Forelimb muscle (tissue), 1 donor: ENCODE measurements at regions not wholly inside any gene's neighbourhood (a gene's known extent, or its start where the extent isn't known, plus 50 kb on each side); places are given as distances from the start of the nearest gene placed in this dataset.

Experiments
- DNase-seq: peaks from one replicate; pipeline ENCODE4 v3.0.0-alpha.2; 2013; ENCODE audit warnings: low read depth

- no peak for DNase-seq
These were observed 252.3 kb downstream of the LY86 start for GRCh38 chr6:6840831-6841291.

GRCh38 chr6:6841571-6841970, 253.1 kb downstream of the LY86 start:
- no peak for DNase-seq

DNA sequence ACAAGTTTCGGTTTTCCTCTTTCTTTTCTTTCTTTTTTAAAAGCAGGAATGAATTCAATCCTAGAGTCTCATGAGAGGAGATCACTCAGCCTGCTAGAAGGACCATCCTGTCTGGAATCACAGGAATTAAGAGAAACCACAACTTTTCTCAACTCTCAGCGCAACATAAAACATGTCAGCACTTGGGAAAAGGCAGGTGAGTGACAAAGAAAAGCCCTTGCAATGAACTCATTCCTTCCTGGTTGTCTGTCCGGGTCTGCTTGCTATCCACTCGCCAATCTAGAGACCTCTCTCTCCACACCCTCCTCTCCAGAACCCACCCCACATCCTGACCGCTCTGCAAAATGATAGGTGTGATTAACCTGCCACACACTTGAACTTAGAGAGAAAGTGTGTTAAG, 253.8 kb downstream of the LY86 start:
- no peak for DNase-seq

GRCh38 chr6:6843057-6843627, 254.6 kb downstream of the LY86 start:
- no peak for DNase-seq

- DNase-seq, result no peak
These were observed 255.3 kb downstream of the LY86 start for GRCh38 chr6:6843777-6844176.

- no peak for DNase-seq
These were observed 256.0 kb downstream of the LY86 start for GRCh38 chr6:6844530-6844929.

GRCh38 chr6:6845603-6846002, 257.1 kb downstream of the LY86 start:
- no peak for DNase-seq

GRCh38 chr6:6847591-6847990, 259.1 kb downstream of the LY86 start:
- DNase-seq, result no peak

- no peak for DNase-seq
These were observed 256.5 kb upstream of the RREB1 start for GRCh38 chr6:6851059-6851948.

GRCh38 chr6:6851949-6852261, 255.9 kb upstream of the RREB1 start:
- no peak for DNase-seq

DNA sequence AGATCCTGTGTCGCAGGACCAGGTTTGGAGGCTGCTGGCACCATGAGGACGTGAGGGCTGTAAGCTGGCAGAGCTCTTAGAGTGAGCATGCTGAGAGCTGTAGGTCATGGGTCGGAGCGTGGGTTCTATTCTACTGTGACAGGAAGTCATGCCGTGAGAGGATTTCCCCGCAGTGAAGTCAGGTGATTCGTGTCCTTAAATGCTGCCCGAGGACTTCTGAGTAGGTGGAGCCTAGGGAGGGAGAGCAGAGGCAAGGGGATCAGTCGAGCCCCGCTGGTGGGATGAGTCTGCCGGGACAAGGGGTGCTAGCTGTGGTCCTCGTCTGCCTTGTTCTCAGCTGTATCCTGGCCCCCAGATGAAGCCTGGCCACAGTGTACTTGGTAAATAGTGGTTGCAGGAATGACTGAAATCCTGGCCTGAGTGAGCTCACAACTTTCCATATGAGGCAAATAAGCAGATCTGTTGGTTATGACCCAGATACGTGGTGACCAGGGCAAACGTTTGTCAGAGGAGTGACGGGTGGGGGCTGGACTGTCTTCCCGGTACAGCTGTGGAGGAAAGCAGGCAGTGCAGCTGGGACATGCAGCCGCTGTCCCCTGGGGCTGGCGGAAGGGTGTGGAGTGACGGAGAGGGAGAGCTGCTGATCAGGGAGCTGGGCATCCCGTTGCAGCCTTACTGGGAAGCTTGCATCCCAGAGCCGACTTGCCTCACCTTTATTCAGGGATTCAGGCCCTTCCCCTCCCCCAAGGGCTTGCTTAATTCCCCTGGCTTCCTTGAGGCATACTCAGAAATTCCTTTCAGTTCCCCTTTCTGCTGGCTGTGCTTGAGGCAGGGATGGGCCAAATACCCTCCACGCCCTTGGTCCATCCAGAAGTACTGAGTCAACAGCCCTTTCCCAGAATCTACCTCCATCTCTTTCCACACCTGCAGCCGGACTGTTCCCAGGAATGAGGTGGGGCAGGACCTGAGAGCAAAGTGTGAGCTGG, 250.9 kb upstream of the RREB1 start:
- no peak for DNase-seq

DNA sequence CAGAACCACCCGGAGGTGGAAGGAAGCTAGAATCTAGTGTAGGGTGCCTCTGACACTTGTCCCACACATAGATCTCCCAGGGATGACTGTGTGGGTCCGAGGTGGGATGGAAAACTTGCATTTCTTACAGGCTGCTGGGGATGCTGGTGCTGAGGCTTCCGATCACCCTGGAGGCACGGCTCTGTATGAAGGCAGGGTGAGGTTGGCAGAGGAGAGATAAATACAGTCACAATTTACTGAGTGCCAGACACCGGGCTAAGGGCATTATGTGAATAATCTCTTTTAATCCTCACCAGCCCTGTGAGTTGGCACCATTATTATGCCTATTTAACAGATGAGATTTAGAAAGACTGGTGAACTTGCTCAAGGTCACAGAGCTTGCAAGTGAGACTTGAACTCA, 250.2 kb upstream of the RREB1 start:
- no peak for DNase-seq

DNA sequence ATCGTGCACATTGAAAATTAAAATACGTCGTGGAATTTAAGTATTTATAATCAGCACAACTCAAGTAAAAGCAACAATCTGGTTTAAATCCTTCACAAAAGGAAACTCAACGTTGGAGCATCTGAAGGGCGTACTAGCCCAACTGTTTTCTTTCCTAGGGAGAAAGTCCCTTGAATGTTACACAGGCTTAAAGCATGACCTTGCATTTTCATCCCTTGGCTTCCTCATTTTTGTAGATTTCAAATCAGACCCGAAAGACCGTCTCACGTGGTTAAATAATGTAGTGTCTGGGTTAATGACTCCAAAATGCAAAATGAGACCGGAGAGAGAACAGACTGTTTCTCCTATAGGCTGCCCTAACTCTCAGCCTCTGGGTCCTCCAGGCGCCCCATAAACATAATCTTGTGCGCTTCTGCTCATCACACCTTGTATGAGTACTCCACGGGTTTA, 249.2 kb upstream of the RREB1 start:
- DNase-seq, result no peak

GRCh38 chr6:6859105-6859504, 248.7 kb upstream of the RREB1 start:
- DNase-seq, result no peak

GRCh38 chr6:6859722-6860121, 248.0 kb upstream of the RREB1 start:
- DNase-seq, result no peak

GRCh38 chr6:6860863-6861262, 246.9 kb upstream of the RREB1 start:
- DNase-seq, result no peak

DNA sequence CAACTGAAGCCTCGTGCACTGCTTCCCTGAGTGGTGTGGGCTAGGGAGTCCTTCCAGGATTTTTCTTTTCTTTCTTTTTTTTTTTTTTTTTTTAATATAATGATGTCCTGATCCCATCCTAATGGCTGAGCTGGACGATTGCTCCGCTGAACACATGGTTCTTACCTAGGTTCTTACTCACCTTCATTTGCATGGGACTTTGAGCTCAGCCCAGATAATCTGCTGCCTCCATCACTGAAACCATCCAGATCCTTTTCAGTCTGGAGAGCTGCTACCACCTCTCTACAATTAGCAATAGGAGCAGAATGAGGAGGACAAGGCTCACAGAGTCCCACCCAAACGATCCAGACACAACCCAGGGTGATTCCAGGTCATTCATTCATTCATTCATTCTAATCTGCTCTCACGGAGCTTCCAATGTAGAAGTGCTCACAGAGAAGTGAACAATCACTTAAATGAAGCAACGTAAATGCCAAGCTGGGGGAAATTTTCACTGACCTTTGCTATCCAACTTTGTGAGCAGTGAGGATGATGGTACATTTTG, 246.3 kb upstream of the RREB1 start:
- no peak for DNase-seq

DNA sequence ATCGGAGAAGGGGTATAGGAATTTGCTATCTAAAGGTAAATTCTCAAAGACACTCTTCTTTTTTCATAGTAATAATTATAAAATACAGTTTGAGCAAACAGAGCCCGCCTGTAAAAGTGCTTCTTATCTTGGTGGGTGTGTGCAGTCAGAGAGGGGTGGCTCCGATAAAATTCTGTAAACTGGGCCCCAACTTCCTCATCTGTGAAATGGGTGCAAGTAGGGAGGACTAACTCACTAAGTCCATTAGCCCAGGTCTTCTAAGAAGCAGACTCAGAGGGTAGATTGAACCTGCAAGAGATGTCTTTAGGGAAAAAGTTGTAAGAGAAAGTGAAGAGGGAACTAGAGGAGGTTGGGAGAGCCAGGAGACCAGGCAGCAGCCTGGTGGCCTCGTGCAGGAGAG, 245.8 kb upstream of the RREB1 start:
- no peak for DNase-seq

GRCh38 chr6:6863970-6864639, 243.7 kb upstream of the RREB1 start:
- DNase-seq, result no peak

DNA sequence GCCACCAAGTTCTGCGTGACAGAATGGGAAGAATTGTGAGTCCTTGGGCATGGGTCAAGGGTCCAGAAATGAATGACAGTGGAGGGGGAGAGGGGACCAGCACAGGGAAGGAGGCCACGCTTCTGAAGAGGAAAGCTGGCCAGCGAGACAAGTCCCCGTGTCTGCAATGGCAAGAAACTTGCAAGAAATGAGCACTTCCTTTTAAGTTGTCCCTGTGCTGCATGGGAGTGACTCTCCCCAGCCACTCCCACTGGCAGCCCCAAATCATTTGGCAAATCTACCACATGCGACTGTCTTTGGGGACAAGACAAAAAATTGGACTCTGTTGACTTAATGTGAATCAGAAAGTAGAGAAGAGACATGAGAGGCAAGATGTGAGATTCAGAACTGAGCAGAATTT, 242.2 kb upstream of the RREB1 start:
- no peak for DNase-seq

DNA sequence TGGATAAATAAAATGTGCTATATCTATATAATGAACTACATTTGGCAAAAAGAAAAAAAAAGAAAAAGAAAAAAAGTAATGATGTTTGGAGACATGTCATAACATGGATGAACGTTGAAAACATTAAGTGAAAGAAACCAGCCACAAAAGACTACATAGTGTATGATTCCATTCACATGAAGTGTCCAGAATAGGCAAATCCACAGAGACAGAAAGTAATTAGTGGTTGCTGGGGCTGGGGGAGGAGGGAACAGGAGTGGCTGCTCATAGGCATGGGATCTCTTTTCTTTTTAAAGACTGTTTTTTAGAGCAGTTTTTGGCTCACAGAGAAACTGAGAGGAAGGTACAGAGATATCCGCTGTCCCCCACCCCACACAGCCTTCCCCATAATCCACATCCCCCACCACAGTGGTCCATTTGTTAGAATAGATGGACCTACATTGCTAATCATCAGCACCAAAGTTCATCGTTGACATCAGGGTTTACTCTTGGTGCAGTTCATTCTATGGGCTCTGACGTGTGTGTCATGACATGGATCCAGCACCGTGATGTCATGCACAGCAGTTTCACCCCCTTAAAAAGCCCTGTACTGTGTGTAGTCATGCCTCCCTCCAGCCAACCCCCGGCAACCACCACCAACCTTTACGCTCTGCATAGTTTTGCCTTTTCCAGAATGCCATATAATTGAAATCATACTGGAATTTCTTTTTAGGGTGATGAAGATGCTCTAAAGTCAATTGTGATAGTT, 240.9 kb upstream of the RREB1 start:
- DNase-seq, result no peak
